ENCODE measurements at regions not wholly inside any gene's neighbourhood (a gene's known extent, or its start where the extent isn't known, plus 50 kb on each side); places are given as distances from the start of the nearest gene placed in this dataset.

- Mint-ChIP-seq H3K4me3 (no peak overlapping the region), H3K36me3 (ENCODE audit: low read depth) (no peaks in the 10 kb centered on the region), H3K4me1 (no peaks in the 10 kb centered on the region), H3K27ac (no peak overlapping the region), H3K27me3 (ENCODE audit: low read depth, poor library complexity) (no peaks in the 10 kb centered on the region), H3K9me3 (no peaks in the 10 kb centered on the region)
- no peak for DNase-seq
- TF ChIP-seq, protein P1, sequence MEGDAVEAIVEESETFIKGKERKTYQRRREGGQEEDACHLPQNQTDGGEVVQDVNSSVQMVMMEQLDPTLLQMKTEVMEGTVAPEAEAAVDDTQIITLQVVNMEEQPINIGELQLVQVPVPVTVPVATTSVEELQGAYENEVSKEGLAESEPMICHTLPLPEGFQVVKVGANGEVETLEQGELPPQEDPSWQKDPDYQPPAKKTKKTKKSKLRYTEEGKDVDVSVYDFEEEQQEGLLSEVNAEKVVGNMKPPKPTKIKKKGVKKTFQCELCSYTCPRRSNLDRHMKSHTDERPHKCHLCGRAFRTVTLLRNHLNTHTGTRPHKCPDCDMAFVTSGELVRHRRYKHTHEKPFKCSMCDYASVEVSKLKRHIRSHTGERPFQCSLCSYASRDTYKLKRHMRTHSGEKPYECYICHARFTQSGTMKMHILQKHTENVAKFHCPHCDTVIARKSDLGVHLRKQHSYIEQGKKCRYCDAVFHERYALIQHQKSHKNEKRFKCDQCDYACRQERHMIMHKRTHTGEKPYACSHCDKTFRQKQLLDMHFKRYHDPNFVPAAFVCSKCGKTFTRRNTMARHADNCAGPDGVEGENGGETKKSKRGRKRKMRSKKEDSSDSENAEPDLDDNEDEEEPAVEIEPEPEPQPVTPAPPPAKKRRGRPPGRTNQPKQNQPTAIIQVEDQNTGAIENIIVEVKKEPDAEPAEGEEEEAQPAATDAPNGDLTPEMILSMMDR (IDR thresholded peaks at IDR 0.05), result no peak
Observed at GRCh38 chr7:20839196-20839735, 52.6 kb upstream of the SP8 start.

- no peaks in the 10 kb centered on the region for H3K4me1 Mint-ChIP-seq
- H3K27ac Mint-ChIP-seq, result no peak overlapping the region
- H3K27me3 Mint-ChIP-seq (ENCODE audit: low read depth, poor library complexity), result no peaks in the 10 kb centered on the region
- no peak for DNase-seq
- H3K9me3 Mint-ChIP-seq, result no peaks in the 10 kb centered on the region
- H3K4me3 Mint-ChIP-seq, result no peak overlapping the region
- H3K36me3 Mint-ChIP-seq (ENCODE audit: low read depth), result no peaks in the 10 kb centered on the region
- TF ChIP-seq, protein P1 (IDR thresholded peaks at IDR 0.05), result no peak
Observed at GRCh38 chr7:20839987-20840386, 53.3 kb upstream of the SP8 start.

- no peak for DNase-seq
- H3K4me3 Mint-ChIP-seq, result no peak overlapping the region
- H3K27me3 Mint-ChIP-seq (ENCODE audit: low read depth, poor library complexity), result peaks cover 9% of the 10 kb centered on the region
- TF ChIP-seq, protein P1 (IDR thresholded peaks at IDR 0.05), result no peak
- peaks cover 14% of the 10 kb centered on the region for H3K9me3 Mint-ChIP-seq
- H3K4me1 Mint-ChIP-seq, result no peaks in the 10 kb centered on the region
- no peaks in the 10 kb centered on the region for H3K36me3 Mint-ChIP-seq (ENCODE audit: low read depth)
- H3K27ac Mint-ChIP-seq, result no peak overlapping the region
Observed at GRCh38 chr7:20846791-20847190, 60.1 kb upstream of the SP8 start.

- H3K27me3 Mint-ChIP-seq (ENCODE audit: low read depth, poor library complexity), result peaks cover 3% of the 10 kb centered on the region
- DNase-seq, result no peak
- no peaks in the 10 kb centered on the region for H3K9me3 Mint-ChIP-seq
- peaks cover 31% of the 10 kb centered on the region for H3K4me1 Mint-ChIP-seq
- no peak overlapping the region for H3K4me3 Mint-ChIP-seq
- TF ChIP-seq, protein P1 (IDR thresholded peaks at IDR 0.05), result no peak
- H3K27ac Mint-ChIP-seq, result no peak overlapping the region
- no peaks in the 10 kb centered on the region for H3K36me3 Mint-ChIP-seq (ENCODE audit: low read depth)
Observed at GRCh38 chr7:20858951-20859350, 72.3 kb upstream of the SP8 start.

- Mint-ChIP-seq H3K27ac (no peak overlapping the region), H3K9me3 (no peaks in the 10 kb centered on the region), H3K4me1 (peaks cover 36% of the 10 kb centered on the region), H3K36me3 (ENCODE audit: low read depth) (no peaks in the 10 kb centered on the region), H3K4me3 (no peak overlapping the region), H3K27me3 (ENCODE audit: low read depth, poor library complexity) (peaks cover 9% of the 10 kb centered on the region)
- no peak for DNase-seq
- TF ChIP-seq, protein P1 (IDR thresholded peaks at IDR 0.05), result no peak
Observed at GRCh38 chr7:20861468-20861867, 74.8 kb upstream of the SP8 start.

- Mint-ChIP-seq H3K36me3 (ENCODE audit: low read depth) (no peaks in the 10 kb centered on the region), H3K9me3 (no peaks in the 10 kb centered on the region), H3K27me3 (ENCODE audit: low read depth, poor library complexity) (peaks cover 9% of the 10 kb centered on the region), H3K27ac (no peak overlapping the region), H3K4me3 (no peak overlapping the region), H3K4me1 (peaks cover 36% of the 10 kb centered on the region)
- no peak for DNase-seq
- TF ChIP-seq, protein P1 (IDR thresholded peaks at IDR 0.05), result no peak
Observed at GRCh38 chr7:20862554-20862953, 75.9 kb upstream of the SP8 start.
